HG02885 (cell line): ENCODE measurements at regions not wholly inside any gene's neighbourhood (a gene's known extent, or its start where the extent isn't known, plus 50 kb on each side); places are given as distances from the start of the nearest gene placed in this dataset.

Source experiments
- ATAC-seq: cut with Tn5 transposase; IDR thresholded peaks from one replicate; pipeline ENCODE4 v1.9.1; 2021; ENCODE audit warnings: mild to moderate bottlenecking; ENCODE audit not compliant: unreplicated experiment, poor library complexity

DNA sequence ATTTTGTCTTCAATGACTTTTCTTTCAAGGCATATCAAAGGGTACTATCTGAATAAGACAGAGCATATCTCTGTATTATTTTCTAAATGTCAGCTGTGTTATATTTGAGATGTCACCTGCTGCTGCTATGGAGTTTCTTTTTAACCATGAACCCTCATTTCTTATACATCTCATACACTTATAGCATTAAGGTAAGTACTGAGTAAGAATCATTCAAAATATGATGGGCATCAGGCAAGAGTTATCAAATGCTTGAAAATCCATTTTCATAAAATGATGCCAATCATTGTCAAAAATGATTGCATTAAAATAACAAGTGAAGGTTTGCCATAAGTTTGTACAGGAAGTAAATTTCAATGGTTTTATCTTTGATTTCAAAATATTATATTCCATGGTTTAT, 2005.0 kb upstream of the PCDH20 start:
- ATAC-seq: no peak

DNA sequence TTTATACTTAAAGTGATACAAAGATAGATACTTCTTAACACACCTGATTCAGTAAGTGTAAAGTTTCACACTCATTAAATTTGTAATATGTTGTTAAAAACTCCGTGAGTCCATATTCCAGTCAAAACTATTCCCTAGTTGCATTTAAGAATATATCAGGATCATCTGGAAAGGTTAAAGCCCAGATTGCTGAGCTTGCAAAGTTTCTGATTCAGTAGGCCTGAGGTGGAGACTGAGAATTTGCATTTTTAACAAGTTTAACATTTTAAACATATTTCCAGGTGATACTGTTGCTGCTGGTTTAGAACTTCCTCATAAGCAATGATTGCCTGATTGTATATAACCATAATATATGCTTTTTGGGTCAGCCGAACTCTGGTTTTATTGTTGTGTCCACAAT, 1998.6 kb upstream of the PCDH20 start:
- ATAC-seq: no peak

DNA sequence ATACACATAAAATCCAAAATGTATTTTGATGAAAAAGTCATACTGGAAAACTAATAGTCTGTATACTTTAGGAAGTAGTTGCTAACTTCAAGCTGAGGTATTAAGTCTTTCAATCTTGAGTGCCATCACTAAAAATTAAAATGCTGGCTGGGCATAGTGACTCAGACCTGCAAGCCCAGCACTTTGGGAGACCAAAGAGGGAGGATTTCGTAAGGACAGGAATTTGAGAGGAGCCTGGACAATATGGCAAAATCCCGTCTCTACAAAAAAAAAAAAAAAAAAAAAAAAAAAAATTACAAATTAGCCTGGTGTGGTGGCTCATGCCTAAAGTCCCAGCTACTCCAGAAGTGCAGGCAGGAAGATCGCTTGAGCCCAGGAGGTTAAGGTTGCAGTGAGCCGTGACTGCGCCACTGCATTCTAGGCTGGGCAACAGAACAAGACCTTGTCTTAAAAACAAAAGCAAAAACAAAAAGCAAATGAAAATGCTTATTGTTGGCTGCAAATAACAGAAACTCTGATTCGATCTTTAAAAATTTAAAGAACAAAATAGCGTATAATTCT, 1994.2 kb upstream of the PCDH20 start:
- no peak for ATAC-seq

DNA sequence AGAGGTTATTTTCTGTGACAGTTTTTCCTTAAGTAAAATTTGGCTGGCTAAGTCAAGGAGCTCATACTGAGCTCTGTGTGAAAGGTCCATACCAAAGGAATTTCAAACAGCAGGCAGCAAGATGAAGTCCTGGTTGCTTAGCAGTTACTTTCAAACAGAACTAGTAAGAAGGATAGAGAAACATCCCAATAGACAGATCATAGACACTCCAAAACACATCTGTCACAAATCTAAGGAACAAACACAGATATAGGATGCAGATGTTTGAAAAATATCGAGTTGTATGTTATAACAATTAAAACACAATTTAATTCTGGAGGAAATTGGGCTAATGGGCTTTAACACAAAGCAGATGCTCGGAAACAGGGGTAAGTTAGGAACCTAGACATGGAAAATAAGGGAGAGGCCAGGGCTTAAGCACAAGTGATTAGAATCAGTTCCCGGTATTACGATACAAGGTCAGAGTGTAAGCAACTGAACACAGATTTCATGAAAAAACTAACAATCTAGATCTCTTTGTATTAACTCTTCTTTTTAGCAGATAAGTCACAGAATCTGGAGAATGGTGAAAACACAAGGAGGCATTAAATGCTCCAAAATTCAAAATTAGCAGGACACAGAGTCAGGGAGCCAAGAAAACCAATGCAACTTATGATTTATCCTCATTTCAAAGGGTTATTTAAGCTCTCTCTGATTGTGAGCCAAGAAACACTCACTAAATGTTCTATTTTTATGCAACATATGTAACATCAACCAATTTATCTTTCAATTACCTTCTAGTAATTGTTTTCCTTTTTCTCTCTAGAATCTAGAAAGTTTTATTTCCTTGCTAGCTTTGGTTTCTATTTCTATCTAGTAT, 1992.9 kb upstream of the PCDH20 start:
- ATAC-seq: no peak

DNA sequence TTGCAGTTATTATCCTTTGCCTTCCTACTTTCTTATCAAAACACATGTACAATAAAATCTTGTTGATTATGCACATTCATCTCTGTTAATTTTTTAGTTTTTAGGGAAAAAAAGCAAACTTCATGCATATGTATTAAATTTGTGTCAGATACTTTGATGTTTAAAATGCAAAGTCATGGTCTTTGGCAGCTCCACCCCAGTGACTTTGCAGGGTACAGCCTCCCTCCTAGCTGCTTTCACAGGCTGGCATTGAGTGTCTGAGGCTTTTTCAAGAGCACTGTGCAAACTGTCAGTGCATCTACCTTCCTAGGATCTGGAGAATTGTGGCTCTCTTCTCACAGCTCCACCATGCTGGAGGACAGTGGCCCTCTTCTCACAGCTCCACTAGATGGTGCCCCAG, 1988.1 kb upstream of the PCDH20 start:
- ATAC-seq: no peak

DNA sequence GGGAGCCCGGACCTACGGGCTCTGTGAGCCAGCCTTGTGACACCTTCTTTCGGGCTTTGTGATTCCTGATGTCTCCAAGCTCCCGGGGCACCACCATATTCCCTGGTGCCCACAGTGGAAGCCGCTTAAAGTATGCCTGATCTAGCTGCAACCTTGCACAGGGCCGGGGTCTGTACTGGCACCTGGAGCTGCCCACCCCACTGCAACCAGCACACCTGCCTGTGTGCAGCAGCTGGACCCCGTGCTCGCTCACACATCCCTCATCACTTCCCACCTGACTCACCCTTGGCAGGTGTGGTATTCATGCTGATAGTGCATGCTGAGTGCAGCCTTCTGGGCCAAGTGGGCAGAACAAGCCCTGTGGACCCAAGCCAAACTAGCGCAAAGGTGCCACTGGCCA, 1981.1 kb upstream of the PCDH20 start:
- ATAC-seq: no peak

DNA sequence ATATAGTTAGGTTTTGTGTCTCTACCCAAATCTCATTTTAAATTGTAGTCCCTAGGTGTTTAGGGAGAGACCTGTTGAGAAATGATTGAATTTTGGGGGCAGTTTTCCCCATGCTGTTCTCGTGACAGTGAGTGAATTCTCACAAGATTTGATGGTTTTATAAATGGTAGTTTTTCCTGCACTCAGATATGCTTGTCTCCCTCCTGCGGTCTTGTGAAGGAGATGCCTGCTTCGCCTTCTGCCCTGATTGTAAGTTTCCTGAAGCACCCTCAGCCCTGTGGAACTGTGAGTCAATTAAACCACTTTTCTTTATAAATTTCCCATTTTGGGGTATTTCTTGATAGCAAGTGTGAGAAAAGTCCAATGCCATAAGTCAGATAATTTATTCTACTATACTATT, 1977.5 kb upstream of the PCDH20 start:
- ATAC-seq: no peak

DNA sequence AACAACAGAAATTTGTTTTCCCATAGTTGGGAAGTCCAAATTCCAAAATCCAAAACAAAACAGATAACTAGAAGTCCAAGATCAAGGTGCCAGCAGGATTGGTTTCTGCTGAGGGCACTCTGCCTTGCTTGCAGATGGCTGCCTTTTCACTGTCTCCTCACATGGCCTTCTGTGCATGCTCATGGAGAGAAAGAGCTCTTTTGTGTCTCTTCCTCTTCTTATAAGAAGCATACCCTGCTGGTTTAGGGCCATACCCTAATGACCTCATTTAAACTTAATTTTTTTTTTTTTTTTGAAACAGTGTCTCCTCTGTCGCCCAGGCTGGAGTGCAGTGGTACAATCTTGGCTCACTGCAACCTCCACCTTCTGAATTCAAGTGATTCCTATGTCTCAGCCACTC, 1974.1 kb upstream of the PCDH20 start:
- no peak for ATAC-seq

DNA sequence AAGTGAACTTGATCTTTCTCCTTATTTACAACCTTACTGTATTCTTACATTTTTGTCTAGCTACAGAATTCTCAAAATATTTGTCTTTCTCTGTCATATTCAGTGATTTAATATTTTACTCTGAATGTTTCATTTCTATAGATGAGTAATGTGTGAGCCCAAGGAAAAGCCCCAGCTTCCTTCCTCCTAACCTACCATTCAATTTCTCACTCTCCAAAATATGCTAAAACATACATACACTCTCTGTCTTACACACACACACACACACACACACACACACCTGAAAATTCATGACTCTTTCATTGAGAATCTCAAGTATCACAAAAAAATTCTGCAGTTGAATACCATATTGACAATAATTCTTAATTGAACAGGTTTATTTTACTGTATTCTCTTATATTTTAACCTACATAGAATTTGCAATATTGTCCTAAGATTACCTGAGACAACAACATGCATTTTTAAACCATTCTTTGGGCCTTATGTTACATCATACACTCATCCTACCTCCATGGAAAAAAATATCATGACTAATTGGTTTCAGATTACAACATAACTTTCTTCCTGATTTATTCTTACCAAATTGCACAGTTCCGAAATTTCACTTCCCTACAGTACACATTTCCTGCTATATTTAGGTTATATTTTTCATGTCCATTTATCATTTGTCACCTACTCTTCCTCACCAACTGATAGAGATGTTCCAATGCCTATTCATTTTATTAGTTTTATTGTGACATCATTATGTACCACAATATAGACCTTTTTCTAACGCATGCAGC, 1965.6 kb upstream of the PCDH20 start:
- ATAC-seq: no peak

DNA sequence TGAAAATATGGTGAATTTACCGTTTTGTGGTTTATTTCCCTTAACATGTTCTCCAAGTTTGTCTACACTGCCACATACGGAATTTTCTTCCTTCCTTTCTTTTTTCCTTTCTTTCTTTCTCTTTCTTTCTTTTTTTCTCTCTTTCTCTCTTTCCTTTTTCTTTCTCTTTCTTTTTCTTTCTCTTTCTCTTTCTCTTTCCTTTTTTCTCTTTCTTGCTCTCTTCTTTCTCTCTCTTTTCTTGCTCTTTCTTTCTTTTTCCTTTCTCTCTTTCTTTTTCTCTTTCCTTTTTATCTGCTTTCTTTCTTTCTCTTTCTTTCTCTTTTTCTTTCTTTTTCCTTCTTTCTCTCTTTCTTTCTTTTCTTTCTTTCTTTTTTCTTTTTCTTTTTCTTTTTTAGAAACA, 1962.3 kb upstream of the PCDH20 start:
- ATAC-seq: no peak

DNA sequence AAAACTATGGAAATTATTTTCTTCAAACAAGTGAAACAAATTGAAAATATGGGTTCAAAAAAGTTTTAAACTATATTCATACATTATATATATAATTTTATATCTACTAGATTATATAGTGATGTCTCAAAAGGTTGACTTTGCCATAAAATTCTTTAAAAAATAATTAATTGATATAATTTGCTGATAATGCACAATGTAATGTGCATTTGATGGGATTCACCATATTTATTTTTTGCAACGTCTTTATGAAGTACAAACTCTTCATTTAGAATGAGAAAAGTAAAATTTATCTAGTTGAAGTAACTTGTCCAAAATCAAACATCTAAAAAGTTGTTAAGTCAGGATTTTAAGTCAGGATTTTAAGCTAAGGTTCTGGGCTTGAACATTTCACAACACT, 1954.5 kb upstream of the PCDH20 start:
- ATAC-seq: no peak

DNA sequence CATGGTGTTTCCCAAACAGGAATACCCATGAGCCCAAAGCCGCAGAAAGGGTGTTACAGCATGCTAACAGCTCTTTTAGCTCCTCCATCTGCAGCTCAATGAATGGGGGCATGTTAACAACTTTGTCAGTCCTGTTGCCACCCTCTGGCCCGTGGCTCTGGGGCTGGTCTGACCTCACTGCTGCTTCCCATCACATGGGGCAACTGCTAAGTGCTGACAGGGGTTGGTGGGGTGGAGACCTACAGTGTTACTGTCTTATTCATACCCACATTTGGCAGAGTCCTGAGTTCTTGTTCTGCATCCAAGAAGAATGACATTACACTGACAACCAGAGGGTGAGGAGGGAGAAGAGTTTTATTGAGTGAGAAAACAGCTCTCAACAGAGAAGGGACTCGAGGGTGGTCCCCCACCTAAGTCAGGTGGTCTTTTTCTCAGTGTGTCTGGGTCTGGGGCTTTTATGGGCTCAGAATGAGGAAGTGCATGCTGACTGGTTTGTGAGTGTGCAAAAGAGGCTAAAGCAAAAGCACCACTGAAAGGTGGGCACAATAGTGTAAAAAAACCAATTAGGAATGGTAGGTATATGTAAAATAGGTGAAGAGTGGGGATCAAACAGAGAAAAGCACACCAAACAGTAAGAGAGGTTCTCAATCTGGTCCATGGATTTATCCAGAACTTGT, 1952.0 kb upstream of the PCDH20 start:
- no peak for ATAC-seq

DNA sequence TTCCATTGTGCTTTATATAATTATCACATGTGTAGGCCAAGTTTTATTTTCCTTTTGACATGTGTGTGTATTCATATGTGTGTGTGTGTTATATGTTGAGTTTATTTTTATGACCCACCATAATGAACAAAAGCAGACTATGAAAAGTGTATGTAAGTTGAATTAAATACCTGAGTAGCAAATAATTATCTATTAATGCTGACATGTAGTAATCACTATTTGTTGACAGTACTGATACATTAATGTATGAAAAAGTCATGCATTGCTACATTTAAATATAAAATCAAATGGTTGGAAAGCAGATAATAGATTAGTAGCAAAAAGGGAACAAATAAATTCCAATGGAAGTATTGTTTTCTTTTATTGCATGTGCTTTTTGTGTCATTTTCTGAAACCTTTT, 1948.5 kb upstream of the PCDH20 start:
- ATAC-seq: no peak

DNA sequence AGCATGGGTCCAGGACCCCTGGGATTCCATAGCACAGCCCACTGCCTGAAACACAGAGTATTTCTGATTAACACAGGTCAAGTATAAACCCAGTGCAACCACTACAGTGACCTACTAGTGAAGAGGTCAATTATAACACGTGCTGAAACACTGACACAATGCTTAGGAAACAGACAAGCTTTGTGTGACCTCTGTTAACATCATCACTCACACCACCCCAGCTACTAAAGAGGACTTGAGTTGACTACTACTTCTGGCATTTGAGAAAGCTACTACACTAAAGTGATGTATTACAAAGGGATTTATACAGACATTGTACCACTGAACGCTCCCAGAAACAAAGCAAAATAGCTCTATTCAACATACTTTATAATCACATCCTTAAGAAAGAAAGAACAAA, 1935.9 kb upstream of the PCDH20 start:
- no peak for ATAC-seq

DNA sequence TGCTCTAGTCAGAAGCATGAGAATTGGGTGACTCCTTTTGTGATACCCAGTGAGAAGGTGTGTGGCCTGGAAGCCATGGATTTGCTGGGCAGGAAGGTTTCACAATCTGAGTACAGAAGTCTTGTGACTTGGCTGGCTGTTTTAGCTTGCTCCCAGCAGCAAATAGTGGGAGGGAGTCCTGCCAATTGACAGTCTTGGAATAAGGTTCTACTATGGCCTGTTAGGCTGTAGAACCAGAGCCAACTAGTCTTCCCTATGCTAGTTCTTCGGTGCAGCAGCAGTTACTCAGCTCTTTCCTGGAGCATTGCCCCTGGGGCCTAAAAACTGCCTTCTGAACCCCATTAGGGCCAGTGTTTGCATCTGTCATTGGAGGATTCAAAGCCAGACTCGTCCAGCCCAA, 1935.4 kb upstream of the PCDH20 start:
- no peak for ATAC-seq

DNA sequence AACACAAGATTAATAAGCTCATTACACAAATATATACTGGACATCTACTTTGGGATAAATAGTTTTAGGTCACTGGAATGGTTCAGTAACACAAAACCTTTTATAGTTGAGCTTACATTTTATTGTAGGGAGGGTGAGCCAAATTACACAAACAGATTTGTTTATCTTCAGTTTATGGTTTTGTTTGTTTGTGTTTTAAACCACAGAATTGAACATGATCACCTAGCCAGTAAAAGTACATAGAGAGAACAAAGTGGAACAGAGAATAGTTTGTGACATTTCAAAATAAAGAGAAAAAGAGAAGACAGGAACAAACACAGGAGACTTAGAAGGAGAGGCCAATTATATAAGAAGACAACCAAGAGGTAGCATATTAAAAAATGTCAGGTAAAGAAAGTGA, 1930.2 kb upstream of the PCDH20 start:
- ATAC-seq: no peak

DNA sequence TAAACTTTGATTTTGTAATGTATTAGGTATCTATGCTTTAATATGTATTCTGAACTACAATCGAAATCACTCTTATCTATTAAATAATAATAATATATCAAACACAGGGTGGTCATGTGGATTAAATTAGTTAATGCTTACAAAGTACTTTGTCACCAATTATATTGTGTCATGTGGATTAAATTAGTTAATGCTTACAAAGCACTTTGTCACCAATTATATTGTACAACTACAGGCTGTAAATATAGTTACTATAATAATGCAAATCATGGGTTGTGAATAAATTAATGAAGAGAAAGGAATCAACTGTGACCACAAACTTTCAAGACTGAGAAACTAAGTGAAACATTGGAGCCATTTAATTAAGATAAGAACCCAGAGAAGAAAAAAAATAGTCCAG, 1929.1 kb upstream of the PCDH20 start:
- ATAC-seq: no peak

DNA sequence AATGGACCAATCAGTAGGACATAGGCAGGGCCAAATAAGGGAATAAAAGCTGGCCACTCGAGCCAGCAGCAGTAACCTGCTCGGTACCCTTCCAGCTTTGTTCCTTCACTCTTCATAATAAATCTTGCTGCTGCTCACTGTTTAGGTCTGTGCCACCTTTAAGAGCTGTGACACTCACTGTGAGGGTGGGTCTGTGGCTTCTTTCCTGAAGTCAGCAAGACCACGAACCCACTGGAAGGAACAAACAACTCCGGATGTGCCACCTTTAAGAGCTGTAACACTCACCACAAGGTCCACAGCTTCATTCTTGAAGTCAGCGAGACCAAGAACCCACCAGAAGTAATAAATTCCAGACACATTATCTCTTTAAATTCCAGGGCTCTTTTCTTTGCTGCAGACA, 1922.3 kb upstream of the PCDH20 start:
- ATAC-seq: no peak

DNA sequence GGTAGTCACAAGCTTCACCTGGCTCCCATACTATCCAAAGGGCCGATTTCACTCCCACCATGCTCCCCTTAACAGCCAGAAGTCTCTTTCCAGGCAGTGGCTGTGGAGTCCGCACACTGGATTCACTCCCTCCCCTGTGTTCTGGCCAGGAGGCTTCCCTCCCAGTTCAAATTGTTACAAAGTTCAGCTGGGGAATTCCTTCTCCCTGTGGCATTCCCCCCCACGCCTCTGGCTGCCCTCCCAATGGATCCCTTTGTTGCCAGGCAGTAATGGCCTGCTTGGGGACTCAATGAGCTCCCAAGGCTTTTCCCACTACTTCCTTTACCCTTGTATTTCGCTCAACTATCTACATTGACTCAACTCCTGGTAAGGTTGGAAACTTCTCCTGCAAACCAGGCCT, 1921.4 kb upstream of the PCDH20 start:
- ATAC-seq: no peak

DNA sequence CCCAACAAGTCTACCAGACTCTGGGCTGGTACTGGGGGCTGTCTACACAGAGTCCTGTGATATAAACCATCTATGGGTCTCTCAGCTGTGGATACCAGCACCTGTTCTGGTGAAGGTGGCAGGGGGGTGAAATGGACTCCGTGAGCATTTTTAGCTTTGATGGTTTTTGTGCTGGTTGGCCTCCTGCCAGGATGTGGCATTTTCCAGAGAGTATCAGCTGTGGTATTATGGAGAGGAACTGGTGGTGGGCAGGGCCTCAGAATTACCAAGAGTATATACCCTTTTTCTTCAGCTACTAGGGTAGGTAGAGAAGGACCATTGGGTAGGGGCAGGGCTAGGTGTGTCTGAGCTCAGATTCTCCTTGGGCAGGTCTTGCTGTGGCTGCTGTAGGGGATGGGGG, 1920.9 kb upstream of the PCDH20 start:
- no peak for ATAC-seq

DNA sequence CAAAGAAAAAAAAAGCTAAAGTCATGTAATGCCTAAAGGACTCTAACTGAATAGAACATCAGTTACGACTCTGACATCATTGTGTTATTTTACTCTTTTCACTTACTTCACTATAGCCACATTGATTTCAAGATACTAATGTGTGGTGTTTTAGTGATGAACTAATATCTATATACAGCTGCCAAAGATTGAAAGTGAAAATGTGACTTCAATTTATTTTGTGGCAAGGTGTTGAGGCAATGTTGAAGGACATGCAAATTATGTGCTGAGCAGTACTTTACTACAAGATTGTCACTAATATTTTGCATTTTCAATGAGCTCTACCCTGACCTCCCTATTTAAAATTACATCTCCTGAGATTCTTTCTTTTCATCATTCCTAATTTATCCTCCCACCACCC, 1911.9 kb upstream of the PCDH20 start:
- no peak for ATAC-seq
